ENCODE measurements at regions not wholly inside any gene's neighbourhood (a gene's known extent, or its start where the extent isn't known, plus 50 kb on each side); places are given as distances from the start of the nearest gene placed in this dataset.

GRCh38 chr18:21162786-21163185, 51.2 kb upstream of the ROCK1 start:
- no peak for DNase-seq (ENCODE audit: low read depth in 2 of 3, low spot score in 2 of 3)

- DNase-seq (ENCODE audit: low read depth in 2 of 3, low spot score in 2 of 3), result peak in 2 of 3 donors; percentile 71 to 88
These were observed 52.3 kb upstream of the ROCK1 start for GRCh38 chr18:21163647-21164547.

- peak in 1 of 3 donors; percentile 14 for DNase-seq (ENCODE audit: low read depth in 2 of 3, low spot score in 2 of 3)
These were observed 53.0 kb upstream of the ROCK1 start for GRCh38 chr18:21164548-21165095.

- no peak for DNase-seq (ENCODE audit: low read depth in 2 of 3, low spot score in 2 of 3)
These were observed 56.2 kb upstream of the ROCK1 start for GRCh38 chr18:21167641-21168377.

GRCh38 chr18:21168880-21169279, 57.3 kb upstream of the ROCK1 start:
- DNase-seq (ENCODE audit: low read depth in 2 of 3, low spot score in 2 of 3), result no peak

GRCh38 chr18:21177822-21178221, 64.2 kb upstream of the GREB1L start:
- peak in 2 of 3 donors; percentile 22 to 40 for DNase-seq (ENCODE audit: low read depth in 2 of 3, low spot score in 2 of 3)

GRCh38 chr18:21179590-21180220, 62.3 kb upstream of the GREB1L start:
- DNase-seq (ENCODE audit: low read depth in 2 of 3, low spot score in 2 of 3), result peak; percentile 14 to 81 (median 65)

- DNase-seq (ENCODE audit: low read depth in 2 of 3, low spot score in 2 of 3), result no peak
These were observed 61.4 kb upstream of the GREB1L start for GRCh38 chr18:21180588-21180987.

GRCh38 chr18:21181766-21182165, 60.3 kb upstream of the GREB1L start:
- DNase-seq (ENCODE audit: low read depth in 2 of 3, low spot score in 2 of 3), result no peak

- no peak for DNase-seq (ENCODE audit: low read depth in 2 of 3, low spot score in 2 of 3)
These were observed 58.4 kb upstream of the GREB1L start for GRCh38 chr18:21183670-21184069.

- no peak for DNase-seq (ENCODE audit: low read depth in 2 of 3, low spot score in 2 of 3)
These were observed 57.5 kb upstream of the GREB1L start for GRCh38 chr18:21184396-21184996.

GRCh38 chr18:21187886-21188285, 54.1 kb upstream of the GREB1L start:
- no peak for DNase-seq (ENCODE audit: low read depth in 2 of 3, low spot score in 2 of 3)

GRCh38 chr18:21191596-21192307, 50.3 kb upstream of the GREB1L start:
- peak in 2 of 3 donors; percentile 33 to 42 for DNase-seq (ENCODE audit: low read depth in 2 of 3, low spot score in 2 of 3)

Data from hematopoietic multipotent progenitor cell (in vitro differentiated cells).